Smooth muscle cell (in vitro differentiated cells): ENCODE measurements at regions not wholly inside any gene's neighbourhood (a gene's known extent, or its start where the extent isn't known, plus 50 kb on each side); places are given as distances from the start of the nearest gene placed in this dataset.

Source experiments
- DNase-seq: peaks from one replicate; lab custom pipeline; 2025; ENCODE audit not compliant: unreplicated experiment; lab: John Stamatoyannopoulos, UW
- H2AFZ ChIP-seq: fragments of 200-600 bp; sonication (generic); 2 replicates; pipeline ENCODE4 v1.6.0; 2016; ENCODE audit warnings: antibody characterized with exemption, low read depth, mild to moderate bottlenecking
- H3F3A ChIP-seq: fragments of 200-600 bp; sonication (generic); 2 replicates; pipeline ENCODE4 v1.6.0; 2017; ENCODE audit warnings: antibody characterized with exemption, low read depth
- H3K27ac ChIP-seq: fragments of 200-600 bp; sonication (generic); 2 replicates; pipeline ENCODE4 v1.5.1; 2016; ENCODE audit warnings: low read depth, mild to moderate bottlenecking
- H3K27me3 ChIP-seq: fragments of 200-600 bp; sonication (generic); 2 replicates; pipeline ENCODE4 v1.6.1; 2016; ENCODE audit warnings: low read depth, mild to moderate bottlenecking
- H3K36me3 ChIP-seq: fragments of 200-600 bp; sonication (generic); 2 replicates; pipeline ENCODE4 v1.5.1; 2016; ENCODE audit warnings: low read depth
- H3K4me1 ChIP-seq: fragments of 200-600 bp; sonication (generic); 2 replicates; pipeline ENCODE4 v1.5.1; 2016; ENCODE audit warnings: low read depth
- H3K4me2 ChIP-seq: fragments of 200-600 bp; sonication (generic); 2 replicates; pipeline ENCODE4 v1.6.0; 2016; ENCODE audit warnings: mild to moderate bottlenecking
- H3K4me3 ChIP-seq: fragments of 200-600 bp; sonication (generic); 2 replicates; pipeline ENCODE4 v1.5.1; 2016; ENCODE audit warnings: mild to moderate bottlenecking
- H3K79me2 ChIP-seq: fragments of 200-600 bp; sonication (generic); 2 replicates; pipeline ENCODE4 v1.6.0; 2016; ENCODE audit warnings: low read depth, mild to moderate bottlenecking
- H3K9ac ChIP-seq: fragments of 200-600 bp; sonication (generic); 2 replicates; pipeline ENCODE4 v1.6.0; 2016; ENCODE audit warnings: low read depth
- H3K9me3 ChIP-seq: fragments of 200-600 bp; sonication (generic); replicated peaks from 2 replicates; pipeline ENCODE4 v1.5.1; 2016; ENCODE audit warnings: low read depth
- H4K20me1 ChIP-seq: fragments of 200-600 bp; sonication (generic); 2 replicates; pipeline ENCODE4 v1.6.0; 2016; ENCODE audit warnings: low read depth
- WGBS: methylation state at CpG from one replicate; pipeline ENCODE4 v1.1.7; 2016; ENCODE audit warnings: low lambda C conversion rate; 5-methylcytosine and 5-hydroxymethylcytosine counted together
- TF ChIP-seq, protein P1 (sequence below): fragments of 200-600 bp; sonication (generic); IDR thresholded peaks from 2 replicates; pipeline ENCODE4 v1.5.1; 2017; ENCODE audit warnings: borderline replicate concordance, mild to moderate bottlenecking, antibody characterized with exemption; ENCODE audit not compliant: insufficient read depth, poor library complexity, severe bottlenecking

DNA sequence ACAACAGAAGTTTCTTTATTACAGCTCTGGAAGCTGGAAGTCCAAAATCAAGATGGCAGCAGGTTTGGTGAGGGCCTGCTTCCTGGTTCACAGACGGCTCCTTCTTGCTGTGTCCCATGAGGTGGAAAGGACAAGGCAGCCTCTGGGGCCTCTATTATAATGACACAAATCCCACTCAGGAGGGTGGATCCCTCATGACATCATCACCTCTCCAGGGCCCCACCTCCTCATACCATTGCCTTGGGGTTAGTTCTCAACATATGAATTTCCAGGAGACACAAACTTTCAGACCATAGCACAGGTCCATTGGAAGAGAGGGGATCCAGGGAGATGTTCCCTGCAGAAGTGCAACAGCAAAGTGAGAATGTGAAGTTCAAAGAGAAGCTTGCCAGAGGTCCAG lies 202.8 kb downstream of the TFCP2L1 start:
- WGBS: 68% methylated on average over 1 of the region's 1 CpG
- Histone ChIP-seq H4K20me1 (no peaks in the 10 kb centered on the region), H3F3A (no peaks in the 10 kb centered on the region), H3K9me3 (no peaks in the 10 kb centered on the region), H3K27ac (no peak overlapping the region), H3K4me1 (no peaks in the 10 kb centered on the region), H3K4me3 (no peak overlapping the region), H3K27me3 (no peaks in the 10 kb centered on the region), H3K9ac (no peak overlapping the region), H3K36me3 (no peaks in the 10 kb centered on the region), H3K79me2 (no peaks in the 10 kb centered on the region), H3K4me2 (no peak overlapping the region), H2AFZ (no peak overlapping the region)
- TF ChIP-seq, protein P1, sequence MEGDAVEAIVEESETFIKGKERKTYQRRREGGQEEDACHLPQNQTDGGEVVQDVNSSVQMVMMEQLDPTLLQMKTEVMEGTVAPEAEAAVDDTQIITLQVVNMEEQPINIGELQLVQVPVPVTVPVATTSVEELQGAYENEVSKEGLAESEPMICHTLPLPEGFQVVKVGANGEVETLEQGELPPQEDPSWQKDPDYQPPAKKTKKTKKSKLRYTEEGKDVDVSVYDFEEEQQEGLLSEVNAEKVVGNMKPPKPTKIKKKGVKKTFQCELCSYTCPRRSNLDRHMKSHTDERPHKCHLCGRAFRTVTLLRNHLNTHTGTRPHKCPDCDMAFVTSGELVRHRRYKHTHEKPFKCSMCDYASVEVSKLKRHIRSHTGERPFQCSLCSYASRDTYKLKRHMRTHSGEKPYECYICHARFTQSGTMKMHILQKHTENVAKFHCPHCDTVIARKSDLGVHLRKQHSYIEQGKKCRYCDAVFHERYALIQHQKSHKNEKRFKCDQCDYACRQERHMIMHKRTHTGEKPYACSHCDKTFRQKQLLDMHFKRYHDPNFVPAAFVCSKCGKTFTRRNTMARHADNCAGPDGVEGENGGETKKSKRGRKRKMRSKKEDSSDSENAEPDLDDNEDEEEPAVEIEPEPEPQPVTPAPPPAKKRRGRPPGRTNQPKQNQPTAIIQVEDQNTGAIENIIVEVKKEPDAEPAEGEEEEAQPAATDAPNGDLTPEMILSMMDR: no peak
- DNase-seq: no peak

DNA sequence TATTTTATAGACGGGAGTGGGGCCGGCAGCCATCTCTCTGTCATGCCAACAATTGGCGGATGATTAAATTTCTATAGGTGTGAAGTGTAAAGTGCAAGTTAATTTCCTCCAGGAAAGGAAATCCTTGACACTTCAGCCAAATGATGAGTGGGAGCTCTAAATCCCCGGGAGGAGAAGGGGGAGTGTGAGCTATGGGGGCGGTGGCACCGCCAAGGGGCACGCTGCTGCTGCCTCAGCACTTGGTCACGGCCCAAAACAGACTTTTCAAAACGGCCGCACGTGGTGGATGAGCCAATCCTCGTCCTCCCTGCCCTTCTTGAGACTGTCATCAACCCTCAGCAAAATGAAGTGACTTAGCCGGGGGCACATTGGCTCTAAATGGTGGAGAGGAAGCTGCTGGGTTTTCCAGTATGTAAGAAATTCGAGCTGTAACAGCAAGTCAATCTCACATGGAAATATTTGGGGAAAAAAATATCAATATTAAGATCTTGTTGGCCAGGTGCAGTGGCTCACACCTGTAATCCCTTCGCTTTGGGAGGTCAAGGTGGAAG lies 200.8 kb downstream of the TFCP2L1 start:
- TF ChIP-seq, protein P1: no peak
- Histone ChIP-seq H3K36me3 (no peaks in the 10 kb centered on the region), H3F3A (no peaks in the 10 kb centered on the region), H3K9ac (no peak overlapping the region), H4K20me1 (no peaks in the 10 kb centered on the region), H2AFZ (no peak overlapping the region), H3K4me3 (no peak overlapping the region), H3K79me2 (no peaks in the 10 kb centered on the region), H3K4me2 (no peak overlapping the region), H3K4me1 (no peaks in the 10 kb centered on the region), H3K9me3 (no peaks in the 10 kb centered on the region), H3K27ac (no peak overlapping the region), H3K27me3 (no peaks in the 10 kb centered on the region)
- 75% methylated on average over 15 of the region's 15 CpGs for WGBS
- no peak for DNase-seq

DNA sequence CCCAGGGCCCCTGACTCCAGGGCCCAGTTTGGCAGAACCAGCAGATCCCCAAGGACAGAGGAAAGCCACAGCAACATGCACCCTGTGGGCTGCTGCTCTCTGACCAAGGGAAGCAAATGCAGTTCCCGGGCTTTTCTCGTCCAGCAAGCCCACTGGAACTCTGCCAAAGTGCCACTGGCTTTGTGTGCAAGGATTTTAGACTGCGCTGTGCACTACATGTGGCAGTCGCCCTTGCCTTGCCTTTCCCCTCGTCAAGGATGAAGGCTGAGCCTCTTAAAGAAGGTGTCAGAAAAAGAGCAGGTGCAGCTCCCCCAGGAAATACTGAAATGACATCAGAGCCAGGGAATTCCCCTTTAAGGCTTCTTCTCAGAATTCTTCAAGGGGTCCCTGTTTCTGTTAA lies 199.2 kb downstream of the TFCP2L1 start:
- Histone ChIP-seq H3K4me3 (no peak overlapping the region), H3K4me2 (no peak overlapping the region), H4K20me1 (no peaks in the 10 kb centered on the region), H3K9ac (no peak overlapping the region), H3K4me1 (no peaks in the 10 kb centered on the region), H3F3A (no peaks in the 10 kb centered on the region), H3K27ac (no peak overlapping the region), H2AFZ (no peak overlapping the region), H3K36me3 (no peaks in the 10 kb centered on the region), H3K9me3 (no peaks in the 10 kb centered on the region), H3K79me2 (no peaks in the 10 kb centered on the region), H3K27me3 (no peaks in the 10 kb centered on the region)
- DNase-seq: no peak
- TF ChIP-seq, protein P1: no peak
- 77% methylated on average over 5 of the region's 5 CpGs for whole genome bisulfite sequencing

DNA sequence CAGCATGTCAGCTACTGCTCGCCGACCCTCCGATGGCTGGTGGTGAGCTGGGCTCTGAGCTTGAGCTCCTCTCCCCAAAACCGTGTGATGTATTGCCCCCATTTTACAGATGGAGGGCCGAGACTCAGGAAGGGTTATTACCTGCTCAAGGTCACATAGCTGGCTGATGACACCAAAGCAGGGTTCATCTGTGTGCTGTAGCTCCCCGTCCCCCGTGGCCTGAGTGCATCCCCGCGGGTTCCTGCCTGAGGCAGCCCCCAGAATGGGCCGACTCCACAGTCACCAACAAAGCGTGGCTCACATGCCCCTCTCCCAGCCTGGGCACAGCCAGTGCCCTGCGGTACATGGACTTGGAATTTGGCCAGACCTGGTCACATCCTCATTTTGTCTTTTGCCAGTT lies 198.6 kb downstream of the TFCP2L1 start:
- TF ChIP-seq, protein P1: no peak
- H2AFZ ChIP-seq: no peak overlapping the region
- H3K36me3 ChIP-seq: no peaks in the 10 kb centered on the region
- no peak overlapping the region for H3K4me2 ChIP-seq
- WGBS: 89% methylated on average over 12 of the region's 12 CpGs
- no peaks in the 10 kb centered on the region for H4K20me1 ChIP-seq
- H3K79me2 ChIP-seq: no peaks in the 10 kb centered on the region
- no peak overlapping the region for H3K27ac ChIP-seq
- no peaks in the 10 kb centered on the region for H3K9me3 ChIP-seq
- H3K9ac ChIP-seq: no peak overlapping the region
- DNase-seq: no peak
- no peak overlapping the region for H3K4me3 ChIP-seq
- H3K27me3 ChIP-seq: no peaks in the 10 kb centered on the region
- no peaks in the 10 kb centered on the region for H3F3A ChIP-seq
- H3K4me1 ChIP-seq: no peaks in the 10 kb centered on the region
